GM23248 (cell line): ENCODE measurements at regions not wholly inside any gene's neighbourhood (a gene's known extent, or its start where the extent isn't known, plus 50 kb on each side); places are given as distances from the start of the nearest gene placed in this dataset.

ENCODE experiments used
- DNase-seq: peaks from one replicate; pipeline ENCODE4 v3.0.0-alpha.2; 2015
- H2AFZ ChIP-seq: fragments of 200-600 bp; sonication (generic); 2 replicates; pipeline ENCODE4 v1.6.1; 2016; ENCODE audit warnings: antibody characterized with exemption
- H3F3A ChIP-seq: fragments of 200-600 bp; sonication (generic); 2 replicates; pipeline ENCODE4 v1.6.1; 2016; ENCODE audit warnings: mild to moderate bottlenecking, antibody characterized with exemption, mixed run types; ENCODE audit not compliant: insufficient read depth
- H3K27ac ChIP-seq: fragments of 200-600 bp; sonication (generic); 2 replicates; pipeline ENCODE4 v1.5.1; 2016; ENCODE audit warnings: mild to moderate bottlenecking
- H3K27me3 ChIP-seq: fragments of 200-600 bp; sonication (generic); replicated peaks from 2 replicates; pipeline ENCODE4 v1.6.1; 2016; ENCODE audit warnings: mild to moderate bottlenecking; ENCODE audit not compliant: insufficient read depth
- H3K36me3 ChIP-seq: fragments of 200-600 bp; sonication (generic); 2 replicates; pipeline ENCODE4 v1.6.1; 2016; ENCODE audit warnings: low read depth, mild to moderate bottlenecking
- H3K4me1 ChIP-seq: fragments of 200-600 bp; sonication (generic); 2 replicates; pipeline ENCODE4 v1.6.1; 2016; ENCODE audit warnings: mild to moderate bottlenecking; ENCODE audit not compliant: insufficient read depth
- H3K4me2 ChIP-seq: fragments of 200-600 bp; sonication (generic); one replicate; pipeline ENCODE4 v1.6.1; 2016; ENCODE audit warnings: mild to moderate bottlenecking; ENCODE audit not compliant: unreplicated experiment
- H3K4me3 ChIP-seq: fragments of 200-600 bp; sonication (generic); 2 replicates; pipeline ENCODE4 v1.5.1; 2016; ENCODE audit warnings: mild to moderate bottlenecking
- H3K79me2 ChIP-seq: fragments of 200-600 bp; sonication (generic); 2 replicates; pipeline ENCODE4 v1.6.1; 2016; ENCODE audit warnings: mild to moderate bottlenecking; ENCODE audit not compliant: insufficient read depth
- H3K9ac ChIP-seq: fragments of 200-600 bp; sonication (generic); 2 replicates; pipeline ENCODE4 v1.6.1; 2016; ENCODE audit warnings: mild to moderate bottlenecking
- H3K9me2 ChIP-seq: fragments of 200-600 bp; sonication (generic); 2 replicates; pipeline ENCODE4 v1.6.1; 2016; ENCODE audit warnings: mixed run types, mild to moderate bottlenecking, moderate library complexity; ENCODE audit not compliant: insufficient read depth
- H3K9me3 ChIP-seq: fragments of 200-600 bp; sonication (generic); one replicate; pipeline ENCODE4 v1.6.1; 2017; ENCODE audit warnings: low read depth
- H4K20me1 ChIP-seq: fragments of 200-600 bp; sonication (generic); 2 replicates; pipeline ENCODE4 v1.6.0; 2016; ENCODE audit not compliant: insufficient read depth
- EZH2 ChIP-seq: fragments of 200-600 bp; sonication (generic); IDR thresholded peaks from 2 replicates; pipeline ENCODE4 v1.6.1; 2018; ENCODE audit warnings: antibody characterized with exemption, mild to moderate bottlenecking; ENCODE audit not compliant: insufficient read depth, poor library complexity, severe bottlenecking
- EZH2phosphoT487 ChIP-seq: fragments of 200-600 bp; sonication (generic); IDR thresholded peaks from 2 replicates; pipeline ENCODE4 v1.6.1; 2018; ENCODE audit warnings: antibody characterized with exemption, moderate library complexity, mild to moderate bottlenecking, low read depth; ENCODE audit not compliant: insufficient read depth
- WGBS, 2 experiments: methylation state at CpG; one replicate each; pipeline ENCODE4 v1.1.6; 2015 to 2017; ENCODE audit warnings: low lambda C conversion rate in 2 of 2, low coverage in 1 of 2; ENCODE audit errors: missing lambda C conversion rate in 2 of 2; 5-methylcytosine and 5-hydroxymethylcytosine counted together
- in situ Hi-C: fragments of 300-500 bp; cut with MboI; formaldehyde crosslinking; loops from 2 replicates; pipeline ENCODE4 v1.15.0; 2020

DNA sequence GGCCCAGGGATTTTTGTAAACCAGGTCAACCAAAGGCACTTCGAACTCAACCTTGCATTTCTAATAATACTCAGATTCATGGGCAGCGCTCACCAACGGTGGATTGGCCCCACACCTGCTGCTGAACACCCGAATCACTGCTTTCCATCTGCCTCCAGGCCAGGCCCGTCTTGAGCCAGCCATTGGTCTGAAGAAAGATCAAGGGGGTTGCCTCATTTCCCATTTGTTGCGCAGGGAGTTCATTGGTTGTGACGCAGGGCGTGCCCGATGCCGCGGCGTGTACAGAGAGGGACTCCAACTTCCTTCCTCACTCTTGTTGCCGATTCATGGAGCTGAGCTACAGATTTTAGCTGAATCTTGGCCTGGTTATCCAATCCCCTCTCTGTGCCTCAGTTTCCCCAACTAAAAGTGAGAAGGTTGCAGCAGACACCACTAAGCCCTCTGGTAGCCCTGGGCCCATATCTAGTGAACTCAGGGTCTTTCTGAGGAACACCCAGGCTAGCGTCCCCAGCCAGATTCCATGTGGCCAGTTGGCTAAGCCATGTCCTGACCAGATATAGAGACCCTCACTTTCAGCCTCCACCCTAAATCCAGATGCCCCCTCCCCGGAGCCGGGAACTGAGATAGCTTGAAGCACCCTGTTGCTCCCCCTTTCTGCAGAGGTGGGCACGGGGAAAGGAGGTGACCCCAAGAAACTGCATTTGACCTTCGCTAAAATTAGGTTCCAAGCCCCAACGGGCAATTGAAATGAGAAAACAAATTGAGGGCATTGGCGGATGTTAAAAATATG is 60.9 kb upstream of the HPCAL1 start:
- H3K27me3 ChIP-seq, result no peaks in the 10 kb centered on the region; the same call in 1 of the 2 replicates
- H3K4me2 ChIP-seq, result no peak overlapping the region
- no peak overlapping the region for H3K27ac ChIP-seq
- H3K36me3 ChIP-seq, result no peaks in the 10 kb centered on the region
- H2AFZ ChIP-seq, result no peak overlapping the region
- H3K79me2 ChIP-seq, result no peaks in the 10 kb centered on the region
- H4K20me1 ChIP-seq, result no peaks in the 10 kb centered on the region
- no peak for DNase-seq
- no peak overlapping the region for H3K4me3 ChIP-seq
- H3K9me3 ChIP-seq, result no peaks in the 10 kb centered on the region
- no peaks in the 10 kb centered on the region for H3F3A ChIP-seq
- TF ChIP-seq EZH2, result no peak
- TF ChIP-seq EZH2phosphoT487, result no peak
- no peak overlapping the region for H3K9ac ChIP-seq
- no peaks in the 10 kb centered on the region for H3K9me2 ChIP-seq
- H3K4me1 ChIP-seq, result no peaks in the 10 kb centered on the region
- 89% methylated on average over 20 of the region's 20 CpGs for WGBS, 2 experiments
- in situ Hi-C loops, result no loop called here

DNA sequence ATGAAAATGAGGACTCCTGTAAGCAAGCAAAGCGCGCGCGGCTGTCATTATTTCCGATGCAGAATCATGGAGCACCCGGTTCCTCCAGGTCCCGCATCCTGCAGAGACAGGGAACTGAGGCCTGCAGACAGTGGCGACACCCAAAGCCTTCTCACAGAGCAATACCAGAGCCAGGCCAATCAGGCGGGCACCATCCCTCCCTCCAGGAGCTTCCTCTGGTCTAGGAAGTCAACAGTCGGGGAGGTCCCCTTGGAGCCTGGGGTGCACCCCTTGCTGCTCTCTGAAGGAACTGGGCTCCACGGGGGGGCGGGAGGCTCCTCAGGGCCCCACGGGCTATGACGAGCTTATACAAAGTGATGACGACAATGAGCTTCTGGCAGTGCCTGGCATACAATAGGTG is 60.3 kb upstream of the HPCAL1 start:
- Histone ChIP-seq H4K20me1 (no peaks in the 10 kb centered on the region), H3K9me3 (no peaks in the 10 kb centered on the region), H3K27me3 (no peaks in the 10 kb centered on the region), H3K9ac (no peak overlapping the region), H2AFZ (no peak overlapping the region), H3K9me2 (no peaks in the 10 kb centered on the region), H3K27ac (no peak overlapping the region), H3K36me3 (no peaks in the 10 kb centered on the region), H3K4me2 (no peak overlapping the region), H3K79me2 (no peaks in the 10 kb centered on the region), H3F3A (no peaks in the 10 kb centered on the region), H3K4me3 (no peak overlapping the region), H3K4me1 (no peaks in the 10 kb centered on the region)
- no peak for DNase-seq
- in situ Hi-C loops, result no loop called here
- 82% methylated on average over 15 of the region's 15 CpGs for WGBS, 2 experiments
- TF ChIP-seq EZH2phosphoT487, result no peak

DNA sequence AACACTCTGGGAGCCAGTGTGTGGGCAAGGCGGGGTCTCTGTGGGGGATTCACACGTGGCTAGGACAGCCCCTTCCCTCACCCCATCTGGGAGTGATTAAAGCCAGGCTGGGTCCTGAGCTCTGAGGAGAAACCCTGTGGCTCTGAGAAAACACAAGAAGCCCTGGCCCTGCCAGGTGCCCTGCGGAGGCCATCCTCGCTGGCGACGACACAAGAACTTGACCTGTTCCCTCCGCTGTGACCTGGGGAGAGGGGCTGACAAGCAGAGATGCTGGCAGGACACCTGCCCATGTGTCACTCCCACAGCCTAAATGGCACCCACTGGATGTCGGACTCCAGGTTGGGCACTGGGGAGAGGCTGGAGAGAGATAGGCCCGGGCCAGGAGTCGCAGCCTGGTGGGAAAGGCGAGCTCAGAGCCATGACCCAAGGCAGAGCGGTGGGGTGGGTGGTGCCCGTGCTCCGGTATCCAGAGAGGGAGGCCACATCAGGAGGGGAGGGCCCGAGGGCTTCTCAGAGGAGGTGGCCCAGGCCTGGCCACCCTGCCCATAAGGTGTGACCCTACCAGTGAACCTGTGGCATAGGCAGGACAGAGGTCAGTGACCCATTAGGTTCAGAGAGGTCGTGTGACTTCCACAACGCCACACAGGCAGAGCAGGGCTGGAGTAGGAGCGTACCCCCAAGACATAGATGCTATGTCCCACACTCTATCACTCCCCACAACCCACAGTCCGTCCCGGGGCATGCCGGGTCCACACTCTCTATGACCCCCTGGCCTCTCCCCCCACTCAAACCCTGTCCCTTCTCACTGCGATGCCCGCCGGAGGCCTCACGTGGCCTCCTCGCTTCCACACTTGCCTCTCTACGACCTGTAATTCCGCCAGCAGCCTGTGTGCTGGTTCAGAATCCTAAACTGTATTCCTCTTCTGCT is 59.4 kb upstream of the HPCAL1 start:
- Histone ChIP-seq H3K27ac (no peak overlapping the region), H2AFZ (no peak overlapping the region), H3K27me3 (no peaks in the 10 kb centered on the region), H3K36me3 (no peaks in the 10 kb centered on the region), H3K4me2 (no peak overlapping the region), H3K4me3 (no peak overlapping the region), H3F3A (no peaks in the 10 kb centered on the region), H4K20me1 (no peaks in the 10 kb centered on the region), H3K79me2 (no peaks in the 10 kb centered on the region), H3K4me1 (no peaks in the 10 kb centered on the region), H3K9me2 (no peaks in the 10 kb centered on the region), H3K9me3 (no peaks in the 10 kb centered on the region), H3K9ac (no peak overlapping the region)
- in situ Hi-C loops, result no loop called here
- TF ChIP-seq EZH2phosphoT487 (no peak), EZH2 (no peak)
- no peak for DNase-seq
- WGBS, 2 experiments, result 81 to 82% methylated on average over 27 to 28 of the region's 28 CpGs

DNA sequence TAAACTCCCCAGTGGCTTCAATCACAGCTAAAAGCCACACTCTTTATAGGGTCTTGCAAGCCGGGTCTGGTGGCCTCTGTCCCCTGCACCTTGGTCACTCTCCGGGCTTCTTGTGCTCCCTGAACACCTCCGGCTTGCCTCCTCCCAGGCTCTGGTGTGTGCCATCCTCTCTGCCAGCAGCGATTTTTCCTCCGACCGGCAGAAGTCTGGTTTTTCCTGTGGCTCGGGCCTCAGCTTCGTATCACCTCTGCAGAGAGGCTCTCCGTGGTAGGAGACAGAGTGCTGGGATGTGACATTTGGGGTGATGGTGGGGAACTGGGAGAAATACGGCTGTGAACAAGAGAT is 58.8 kb upstream of the HPCAL1 start:
- Histone ChIP-seq H3K79me2 (no peaks in the 10 kb centered on the region), H3K27me3 (no peaks in the 10 kb centered on the region), H2AFZ (no peak overlapping the region), H3F3A (no peaks in the 10 kb centered on the region), H3K4me1 (no peaks in the 10 kb centered on the region), H3K9me3 (no peaks in the 10 kb centered on the region), H3K9me2 (no peaks in the 10 kb centered on the region), H3K9ac (no peak overlapping the region), H3K4me3 (no peak overlapping the region), H3K4me2 (no peak overlapping the region), H4K20me1 (no peaks in the 10 kb centered on the region), H3K27ac (no peak overlapping the region), H3K36me3 (no peaks in the 10 kb centered on the region)
- WGBS, 2 experiments, result 92 to 93% methylated on average over 10 of the region's 10 CpGs
- in situ Hi-C loops, result no loop called here
- no peak for DNase-seq
- TF ChIP-seq EZH2 (no peak), EZH2phosphoT487 (no peak)
